ENCODE measurements at regions not wholly inside any gene's neighbourhood (a gene's known extent, or its start where the extent isn't known, plus 50 kb on each side); places are given as distances from the start of the nearest gene placed in this dataset.

GRCh38 chr22:27431081-27431480, 370.5 kb downstream of the MN1 start:
- TF ChIP-seq EZH2 (IDR thresholded peaks at IDR 0.05; ENCODE audit: insufficient read depth, low read length): no peak
- TF ChIP-seq, protein P1, sequence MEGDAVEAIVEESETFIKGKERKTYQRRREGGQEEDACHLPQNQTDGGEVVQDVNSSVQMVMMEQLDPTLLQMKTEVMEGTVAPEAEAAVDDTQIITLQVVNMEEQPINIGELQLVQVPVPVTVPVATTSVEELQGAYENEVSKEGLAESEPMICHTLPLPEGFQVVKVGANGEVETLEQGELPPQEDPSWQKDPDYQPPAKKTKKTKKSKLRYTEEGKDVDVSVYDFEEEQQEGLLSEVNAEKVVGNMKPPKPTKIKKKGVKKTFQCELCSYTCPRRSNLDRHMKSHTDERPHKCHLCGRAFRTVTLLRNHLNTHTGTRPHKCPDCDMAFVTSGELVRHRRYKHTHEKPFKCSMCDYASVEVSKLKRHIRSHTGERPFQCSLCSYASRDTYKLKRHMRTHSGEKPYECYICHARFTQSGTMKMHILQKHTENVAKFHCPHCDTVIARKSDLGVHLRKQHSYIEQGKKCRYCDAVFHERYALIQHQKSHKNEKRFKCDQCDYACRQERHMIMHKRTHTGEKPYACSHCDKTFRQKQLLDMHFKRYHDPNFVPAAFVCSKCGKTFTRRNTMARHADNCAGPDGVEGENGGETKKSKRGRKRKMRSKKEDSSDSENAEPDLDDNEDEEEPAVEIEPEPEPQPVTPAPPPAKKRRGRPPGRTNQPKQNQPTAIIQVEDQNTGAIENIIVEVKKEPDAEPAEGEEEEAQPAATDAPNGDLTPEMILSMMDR (IDR thresholded peaks at IDR 0.05; ENCODE audit: insufficient read depth, low read depth, low read length): no peak

All from astrocyte (in vitro differentiated cells and primary cell).